H1 (cell line): ENCODE measurements at regions not wholly inside any gene's neighbourhood (a gene's known extent, or its start where the extent isn't known, plus 50 kb on each side); places are given as distances from the start of the nearest gene placed in this dataset.
A peak's percentile ranks its signal among the peaks of the same experiment; 100 is the strongest.

Source experiments
- CTCF ChIA-PET: fragments of 300-600 bp; sonication (Branson Sonifier 250); formaldehyde crosslinking; loops from one replicate; lab custom pipeline; 2021; ENCODE audit not compliant: partially characterized antibody; lab: Charles Lee
- POLR2A ChIA-PET: fragments of 300-600 bp; sonication (Branson Sonifier 250); formaldehyde crosslinking; loops from one replicate; lab custom pipeline; 2021; ENCODE audit warnings: inconsistent platforms; ENCODE audit not compliant: partially characterized antibody; lab: Charles Lee
- DNase-seq, 2 experiments: peaks; one replicate each; pipeline versions ENCODE4 v3.0.0 to v3.0.0-alpha.2; 2010 to 2022; ENCODE audit warnings: low spot score in 2 of 2, low read depth in 1 of 2, mixed read lengths in 1 of 2
- FAIRE-seq: peaks from 2 replicates; lab custom pipeline; 2011; peaks lifted over from hg19 to GRCh38; lab: Jason Lieb, UNC
- H2AFZ ChIP-seq: 2 replicates; pipeline ENCODE4 v1.8.1; 2012; ENCODE audit warnings: low read length, inconsistent platforms
- H2AK5ac ChIP-seq: 2 replicates; pipeline ENCODE4 v1.6.1; 2013; ENCODE audit warnings: low read depth, low read length
- H2BK120ac ChIP-seq: replicated peaks from 2 replicates; pipeline ENCODE3; 2013; ENCODE audit warnings: low read depth, low read length, inconsistent platforms
- H2BK12ac ChIP-seq: 2 replicates; pipeline ENCODE4 v1.6.1; 2013; ENCODE audit warnings: low read depth, low read length
- H2BK15ac ChIP-seq: 2 replicates; pipeline ENCODE4 v1.6.1; 2013; ENCODE audit warnings: low read length
- H2BK20ac ChIP-seq: 2 replicates; pipeline ENCODE4 v1.6.1; 2013; ENCODE audit warnings: low read length
- H2BK5ac ChIP-seq: 2 replicates; pipeline ENCODE4 v1.6.1; 2013; ENCODE audit warnings: low read depth, low read length
- H3K14ac ChIP-seq: 2 replicates; pipeline ENCODE4 v1.6.1; 2013; ENCODE audit warnings: inconsistent platforms; ENCODE audit not compliant: insufficient read length
- H3K18ac ChIP-seq: 2 replicates; pipeline ENCODE4 v1.6.1; 2013; ENCODE audit warnings: low read length; ENCODE audit errors: extremely low read depth
- H3K23ac ChIP-seq: 2 replicates; pipeline ENCODE4 v1.6.1; 2013; ENCODE audit warnings: inconsistent platforms; ENCODE audit not compliant: insufficient read length
- H3K23me2 ChIP-seq: 2 replicates; pipeline ENCODE4 v1.6.1; 2013; ENCODE audit warnings: low read depth, low read length
- H3K27ac ChIP-seq: 2 replicates; pipeline ENCODE4 v1.6.1; 2011; ENCODE audit warnings: low read depth, low read length, inconsistent platforms
- H3K27me3 ChIP-seq, 4 experiments: replicated peaks in 1 of 4; 1 replicate in 1 of 4; 2 replicates in 3 of 4; pipeline versions ENCODE4 v1.6.1 to v1.8.1; 2011 to 2013; ENCODE audit warnings: low read length in 3 of 4, mild to moderate bottlenecking in 3 of 4, inconsistent platforms in 2 of 4, mixed read lengths in 2 of 4, moderate library complexity in 1 of 4; ENCODE audit not compliant: control insufficient read depth in 3 of 4, insufficient read depth in 3 of 4; ENCODE audit errors: extremely low read depth in 1 of 4
- H3K36me3 ChIP-seq, 4 experiments: 2 replicates each; pipeline versions ENCODE4 v1.6.1 to v1.8.1; 2011 to 2013; ENCODE audit warnings: mild to moderate bottlenecking in 4 of 4, low read length in 3 of 4, moderate library complexity in 2 of 4, control low read depth in 1 of 4, inconsistent platforms in 1 of 4; ENCODE audit not compliant: insufficient read depth in 4 of 4, control insufficient read depth in 2 of 4
- H3K4ac ChIP-seq: replicated peaks from 2 replicates; pipeline ENCODE3; 2013; ENCODE audit warnings: low read length, low read depth, mixed read lengths, inconsistent platforms; ENCODE audit not compliant: insufficient read length
- H3K4me1 ChIP-seq, 4 experiments: replicated peaks in 1 of 4; 1 replicate in 1 of 4; 2 replicates in 3 of 4; pipeline versions ENCODE4 v1.6.1 to v1.8.1; 2011 to 2013; ENCODE audit warnings: low read length in 3 of 4, inconsistent platforms in 2 of 4, mixed read lengths in 1 of 4; ENCODE audit not compliant: insufficient read depth in 4 of 4, control insufficient read depth in 3 of 4
- H3K4me2 ChIP-seq, 2 experiments: 2 replicates each; pipeline versions ENCODE4 v1.6.1 to v1.8.1; 2011 to 2013; ENCODE audit warnings: low read depth in 2 of 2, low read length in 2 of 2, control low read depth in 1 of 2, inconsistent platforms in 1 of 2, mild to moderate bottlenecking in 1 of 2; ENCODE audit not compliant: insufficient read depth in 1 of 2
- H3K4me3 ChIP-seq, 4 experiments: fragments of 200-600, 300-600 bp in 1 of 4; sonication (generic), shearing (Covaris generic), sonication (Bioruptor Twin) in 1 of 4; 2 replicates each; pipeline versions ENCODE4 v1.5.1 to v1.8.1; 2011 to 2016; ENCODE audit warnings: low read length in 4 of 4, low read depth in 3 of 4, control low read depth in 2 of 4, inconsistent platforms in 2 of 4, mild to moderate bottlenecking in 2 of 4, mixed read lengths in 1 of 4, moderate library complexity in 1 of 4; ENCODE audit not compliant: insufficient read depth in 2 of 4; ENCODE audit errors: extremely low read depth in 1 of 4
- H3K56ac ChIP-seq: replicated peaks from 2 replicates; pipeline ENCODE3; 2013; ENCODE audit warnings: low read depth, mild to moderate bottlenecking, mixed read lengths, low read length, inconsistent platforms; ENCODE audit not compliant: insufficient read length
- H3K79me1 ChIP-seq: 2 replicates; pipeline ENCODE4 v1.6.1; 2013; ENCODE audit warnings: low read depth, low read length, control low read depth
- H3K79me2 ChIP-seq, 2 experiments: 2 replicates each; pipeline versions ENCODE4 v1.6.1 to v1.8.1; 2012 to 2013; ENCODE audit warnings: low read length in 2 of 2, mild to moderate bottlenecking in 2 of 2, inconsistent platforms in 1 of 2; ENCODE audit not compliant: insufficient read depth in 2 of 2, control insufficient read depth in 1 of 2
- H3K9ac ChIP-seq, 4 experiments: replicated peaks in 1 of 4; 1 replicate in 1 of 4; 2 replicates in 3 of 4; pipeline versions ENCODE4 v1.6.1 to v1.8.1; 2011 to 2013; ENCODE audit warnings: low read depth in 3 of 4, low read length in 3 of 4, control low read depth in 2 of 4, mild to moderate bottlenecking in 2 of 4, moderate library complexity in 2 of 4, inconsistent platforms in 1 of 4; ENCODE audit errors: extremely low read depth in 1 of 4
- H3K9me3 ChIP-seq, 2 experiments: 2 replicates each; pipeline versions ENCODE4 v1.6.1 to v1.8.1; 2012 to 2013; ENCODE audit warnings: mild to moderate bottlenecking in 2 of 2, moderate library complexity in 2 of 2, control low read depth in 1 of 2, inconsistent platforms in 1 of 2, low read depth in 1 of 2, low read length in 1 of 2, mixed read lengths in 1 of 2; ENCODE audit not compliant: insufficient read depth in 2 of 2
- H4K20me1 ChIP-seq, 2 experiments: replicated peaks in 1 of 2; 2 replicates each; pipeline versions ENCODE3 to v1.8.1; 2011 to 2013; ENCODE audit warnings: inconsistent platforms in 2 of 2, low read length in 2 of 2, mild to moderate bottlenecking in 1 of 2; ENCODE audit not compliant: insufficient read depth in 2 of 2, control insufficient read depth in 1 of 2
- H4K5ac ChIP-seq: 2 replicates; pipeline ENCODE4 v1.6.1; 2013; ENCODE audit warnings: low read length, low read depth, mixed read lengths, inconsistent platforms; ENCODE audit not compliant: insufficient read length
- H4K8ac ChIP-seq: 2 replicates; pipeline ENCODE4 v1.8.0; 2013; ENCODE audit warnings: mild to moderate bottlenecking, moderate library complexity, low read length, inconsistent platforms; ENCODE audit not compliant: insufficient read depth; ENCODE audit errors: extremely low read depth
- H4K91ac ChIP-seq: replicated peaks from 2 replicates; pipeline ENCODE3; 2013; ENCODE audit warnings: low read length, mixed read lengths, inconsistent platforms; ENCODE audit not compliant: insufficient read length
- RXRA ChIP-seq: IDR thresholded peaks from 2 replicates; pipeline ENCODE4 v1.6.1; 2011; ENCODE audit warnings: low read depth, mild to moderate bottlenecking, low read length, moderate library complexity; ENCODE audit not compliant: insufficient read depth
- WGBS, 2 experiments: shearing (Covaris generic) in 1 of 2; methylation state at CpG; one replicate each; pipeline versions ENCODE4 v1.1.6 to v1.1.7; 2013 to 2015; ENCODE audit warnings: low lambda C conversion rate in 2 of 2, mixed read lengths in 2 of 2, inconsistent platforms in 1 of 2, low coverage in 1 of 2, missing lambda C conversion rate in 1 of 2; ENCODE audit not compliant: insufficient replicate concordance in 2 of 2, insufficient coverage in 1 of 2, insufficient read length in 1 of 2; ENCODE audit errors: extremely low coverage in 1 of 2, missing lambda C conversion rate in 1 of 2; 5-methylcytosine and 5-hydroxymethylcytosine counted together

- H2BK15ac ChIP-seq, result no peak overlapping the region
- no peak overlapping the region for H2BK120ac ChIP-seq
- H3K14ac ChIP-seq, result no peak overlapping the region
- no peak overlapping the region for H4K8ac ChIP-seq
- no peak overlapping the region for H2BK12ac ChIP-seq
- no peak overlapping the region for H3K4me2 ChIP-seq
- no peaks in the 10 kb centered on the region for H3K27me3 ChIP-seq
- H3K18ac ChIP-seq, result no peak overlapping the region
- no peak for TF ChIP-seq RXRA
- TF ChIP-seq, all 59 proteins: peak for 0
- Histone ChIP-seq H3K4me1 (no peaks in the 10 kb centered on the region), H2BK20ac (no peak overlapping the region), H3K27ac (no peak overlapping the region), H3K79me1 (no peaks in the 10 kb centered on the region), H2AFZ (no peak overlapping the region), H4K5ac (no peak overlapping the region), H3K36me3 (no peaks in the 10 kb centered on the region), H3K23me2 (no peaks in the 10 kb centered on the region), H3K9ac (no peak overlapping the region), H2BK5ac (no peak overlapping the region), H3K79me2 (no peaks in the 10 kb centered on the region), H3K56ac (no peak overlapping the region), H2AK5ac (no peak overlapping the region), H4K20me1 (no peaks in the 10 kb centered on the region), H3K9me3 (no peaks in the 10 kb centered on the region), H3K23ac (no peak overlapping the region), H4K91ac (no peak overlapping the region), H3K4me3 (no peak overlapping the region), H3K4ac (no peak overlapping the region)
- ChIA-PET CTCF (interaction anchor here (1.3 kb wide), 1 partner anchor 41 kb away, joined by 5 read pairs; no protein-coding TSS in a partner anchor), POLR2A (no interaction called here)
- 93% methylated on average over 4 of the region's 4 CpGs; no CpG with 5 or more reads in 1 of the 2 experiments for WGBS, 2 experiments
- peak; percentile 39 for FAIRE-seq
- DNase-seq, result no peak
Measured at GRCh38 chr18:45171679-45172191, 443.5 kb upstream of the SLC14A2 start.
